Naive thymus-derived CD8-positive, alpha-beta T cell (primary cell): ENCODE measurements at regions not wholly inside any gene's neighbourhood (a gene's known extent, or its start where the extent isn't known, plus 50 kb on each side); places are given as distances from the start of the nearest gene placed in this dataset.
A peak's percentile ranks its signal among the peaks of the same experiment; 100 is the strongest.

Experiments used
- ATAC-seq, 2 donors: fragments of 150-1000 bp; cut with Tn5 transposase in 1 of 2; sonication (Bioruptor Pico), chemical (Tn5 transposase) in 1 of 2; 1 replicate in 1 of 2; 2 replicates in 1 of 2; pipeline ENCODE4 v1.10.0; 2021; ENCODE audit warnings: mild to moderate bottlenecking in 2 of 2, moderate library complexity in 2 of 2
- POLR2A ChIA-PET: fragments of 350-600 bp; sonication (Branson Sonifier 250); formaldehyde crosslinking; loops from one replicate; lab custom pipeline; 2021; ENCODE audit warnings: antibody characterized with exemption; lab: Charles Lee
- DNase-seq, 10 donors: peaks; one replicate each; pipeline versions ENCODE4 v3.0.0 to v3.0.0-alpha.2; 2020 to 2022
- H3K27ac Mint-ChIP-seq, 10 donors: one replicate each; pipeline ENCODE4 v1.8.0; 2020 to 2022; ENCODE audit warnings: mild to moderate bottlenecking in 10 of 10, mixed read lengths in 10 of 10, moderate library complexity in 4 of 10, inconsistent platforms in 1 of 10
- H3K27me3 Mint-ChIP-seq, 5 donors: one replicate each; pipeline ENCODE4 v1.8.0; 2021 to 2022; ENCODE audit warnings: mixed read lengths in 5 of 5
- H3K36me3 Mint-ChIP-seq, 3 donors: one replicate each; pipeline ENCODE4 v1.8.0; 2020 to 2022; ENCODE audit warnings: mixed read lengths in 3 of 3, mild to moderate bottlenecking in 2 of 3, inconsistent platforms in 1 of 3
- H3K4me1 Mint-ChIP-seq, 4 donors: one replicate each; pipeline ENCODE4 v1.8.0; 2021 to 2022; ENCODE audit warnings: mixed read lengths in 4 of 4
- H3K4me3 Mint-ChIP-seq, 10 donors: one replicate each; pipeline ENCODE4 v1.8.0; 2020 to 2022; ENCODE audit warnings: mild to moderate bottlenecking in 10 of 10, mixed read lengths in 10 of 10, moderate library complexity in 6 of 10, inconsistent platforms in 1 of 10
- H3K9me3 Mint-ChIP-seq, 9 donors: one replicate each; pipeline ENCODE4 v1.8.0; 2020 to 2022; ENCODE audit warnings: mixed read lengths in 9 of 9, mild to moderate bottlenecking in 3 of 9, inconsistent platforms in 1 of 9, moderate library complexity in 1 of 9

DNA sequence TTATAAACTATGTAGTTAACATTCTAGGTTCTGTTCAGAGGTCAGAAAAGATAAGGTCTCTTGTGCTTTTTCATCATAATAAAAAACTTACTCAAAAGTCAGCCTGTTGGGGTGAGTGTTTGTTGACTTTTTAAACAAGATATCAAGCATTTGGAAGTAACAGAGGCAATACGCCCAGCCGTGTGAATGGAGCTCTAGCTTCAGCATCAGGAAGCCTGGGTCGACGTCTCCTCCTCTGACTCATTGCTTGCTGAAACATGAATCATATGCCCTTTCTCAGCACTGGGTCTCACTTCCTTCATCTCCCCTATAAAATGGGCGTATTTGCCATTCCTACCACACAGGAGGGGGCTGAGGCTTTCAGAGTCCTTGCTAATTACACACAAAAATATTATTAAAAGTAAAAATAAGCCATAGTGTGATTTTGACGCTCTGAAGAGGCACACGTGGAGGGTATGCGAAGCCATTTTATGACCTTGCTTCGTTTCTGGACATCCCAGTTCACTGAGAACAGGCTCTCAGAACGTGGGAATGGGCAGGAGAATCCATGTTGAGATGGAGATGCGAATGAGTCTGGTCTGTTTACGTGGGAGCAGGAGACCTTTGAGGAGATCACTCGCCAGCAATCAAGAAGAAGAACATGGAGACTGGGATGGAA is 220.8 kb upstream of the TPRG1 start:
- Mint-ChIP-seq H3K27me3 (peaks cover 4 to 35% (median 11%) of the 10 kb centered on the region in 5 donors), H3K4me3 (no peak overlapping the region), H3K27ac (peak overlapping the region in 1 of 10 donors; percentile 38), H3K9me3 (no peaks in the 10 kb centered on the region), H3K4me1 (peaks cover 0 to 19% (median under 1%) of the 10 kb centered on the region in 4 donors), H3K36me3 (no peaks in the 10 kb centered on the region)
- no peak for ATAC-seq
- POLR2A ChIA-PET, result interaction anchor here (1.0 kb wide), 1 partner anchor 1211 kb away, joined by 3 read pairs; no protein-coding TSS in a partner anchor
- peak in 1 of 10 donors; percentile 8 for DNase-seq

DNA sequence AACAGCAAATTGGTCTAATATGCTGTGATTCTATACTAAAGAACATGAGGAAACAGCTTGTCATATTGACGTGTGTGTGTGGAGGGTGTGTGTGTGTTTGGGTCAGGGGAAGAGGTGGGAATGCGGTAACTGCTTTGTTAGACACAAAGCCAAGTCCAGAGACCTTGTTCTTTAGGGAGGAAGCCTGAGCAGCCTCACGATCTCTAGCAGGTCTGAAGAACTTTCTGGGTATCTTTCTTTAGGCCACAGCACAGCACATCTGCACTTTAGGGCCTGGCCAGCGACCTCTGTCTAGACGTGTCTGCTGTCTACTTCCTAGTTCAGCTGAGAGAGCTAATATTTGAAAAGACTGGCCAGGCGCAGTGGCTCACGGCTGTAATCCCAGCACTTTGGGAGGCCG is 220.0 kb upstream of the TPRG1 start:
- peaks cover 0 to 19% (median under 1%) of the 10 kb centered on the region in 4 donors for H3K4me1 Mint-ChIP-seq
- H3K9me3 Mint-ChIP-seq, result no peaks in the 10 kb centered on the region
- no peak overlapping the region for H3K27ac Mint-ChIP-seq
- peaks cover 4 to 27% (median 9%) of the 10 kb centered on the region in 5 donors for H3K27me3 Mint-ChIP-seq
- H3K36me3 Mint-ChIP-seq, result no peaks in the 10 kb centered on the region
- ATAC-seq (no peak), DNase-seq (no peak)
- H3K4me3 Mint-ChIP-seq, result no peak overlapping the region
- POLR2A ChIA-PET, result interaction anchor here (1.0 kb wide), 1 partner anchor 1212 kb away, joined by 3 read pairs; no protein-coding TSS in a partner anchor

DNA sequence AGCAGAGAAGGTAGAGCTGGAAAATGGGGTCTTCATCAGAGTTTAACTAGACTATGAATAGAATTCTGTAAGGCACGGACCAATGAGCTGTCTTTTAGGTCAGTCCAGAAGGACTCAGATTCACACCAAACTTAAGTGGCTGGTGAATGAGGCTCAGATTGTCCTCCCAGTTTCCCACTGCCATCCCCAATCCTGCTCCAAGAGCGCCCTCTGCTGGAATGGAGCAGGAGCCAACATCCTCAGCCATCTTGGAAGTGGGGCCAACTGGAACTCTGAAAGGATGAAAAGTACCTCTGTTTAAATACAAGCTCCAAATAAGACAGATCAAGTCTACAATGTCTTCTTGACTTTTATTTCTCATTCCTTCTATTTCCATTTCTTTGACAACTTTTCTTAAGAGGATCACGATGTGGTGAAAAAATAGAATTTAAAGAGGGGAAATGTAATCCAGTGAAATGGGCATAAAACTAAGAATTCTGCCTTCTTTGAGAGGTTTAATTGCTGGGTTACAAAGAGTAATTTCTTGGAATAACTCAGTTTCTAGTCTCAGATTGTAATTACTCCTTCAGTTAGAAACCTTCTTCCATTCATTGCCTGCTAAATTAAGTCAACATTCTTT is 217.1 kb upstream of the TPRG1 start:
- DNase-seq (peak; percentile 44 to 81 (median 68)), ATAC-seq (peak; percentile 67 to 76)
- Mint-ChIP-seq H3K9me3 (no peaks in the 10 kb centered on the region), H3K27ac (no peak overlapping the region), H3K4me3 (no peak overlapping the region), H3K4me1 (peaks cover 0 to 12% (median 2%) of the 10 kb centered on the region in 4 donors), H3K27me3 (peaks cover 0 to 2% (median 0%) of the 10 kb centered on the region in 5 donors), H3K36me3 (no peaks in the 10 kb centered on the region)
- POLR2A ChIA-PET, result interaction anchor here (0.6 to 1.9 kb wide), 3 partner anchors 1209 to 1234 kb away, joined by 3 to 12 read pairs (median 4); partner anchors contain the start of gene BCL6

DNA sequence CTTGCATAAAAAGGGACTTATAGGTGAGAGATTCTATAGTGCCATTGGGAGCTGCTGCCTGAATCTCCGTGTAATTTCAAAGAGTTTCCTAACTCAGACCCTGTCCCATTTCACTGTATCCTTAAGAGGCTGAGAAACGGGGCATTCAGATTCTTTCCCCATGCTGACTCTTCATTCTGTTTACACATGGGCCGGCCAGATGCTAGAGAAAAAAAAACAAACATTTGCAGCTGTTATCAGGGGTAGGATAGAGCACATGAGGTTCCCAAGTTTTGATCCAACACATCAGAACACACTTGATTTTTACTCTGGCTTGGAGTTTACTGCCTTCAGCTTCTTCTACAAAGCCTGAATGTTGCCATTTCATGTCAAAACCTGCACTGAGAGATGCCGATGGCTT is 215.9 kb upstream of the TPRG1 start:
- Mint-ChIP-seq H3K27me3 (no peaks in the 10 kb centered on the region), H3K4me3 (no peak overlapping the region), H3K4me1 (peaks cover 0 to 7% (median 2%) of the 10 kb centered on the region in 4 donors), H3K9me3 (no peaks in the 10 kb centered on the region), H3K27ac (no peak overlapping the region), H3K36me3 (no peaks in the 10 kb centered on the region)
- POLR2A ChIA-PET, result interaction anchor here (0.9 to 1.9 kb wide), 3 partner anchors 1210 to 1217 kb away, joined by 3 to 12 read pairs (median 4); partner anchors contain the start of gene BCL6
- DNase-seq (no peak), ATAC-seq (no peak)

DNA sequence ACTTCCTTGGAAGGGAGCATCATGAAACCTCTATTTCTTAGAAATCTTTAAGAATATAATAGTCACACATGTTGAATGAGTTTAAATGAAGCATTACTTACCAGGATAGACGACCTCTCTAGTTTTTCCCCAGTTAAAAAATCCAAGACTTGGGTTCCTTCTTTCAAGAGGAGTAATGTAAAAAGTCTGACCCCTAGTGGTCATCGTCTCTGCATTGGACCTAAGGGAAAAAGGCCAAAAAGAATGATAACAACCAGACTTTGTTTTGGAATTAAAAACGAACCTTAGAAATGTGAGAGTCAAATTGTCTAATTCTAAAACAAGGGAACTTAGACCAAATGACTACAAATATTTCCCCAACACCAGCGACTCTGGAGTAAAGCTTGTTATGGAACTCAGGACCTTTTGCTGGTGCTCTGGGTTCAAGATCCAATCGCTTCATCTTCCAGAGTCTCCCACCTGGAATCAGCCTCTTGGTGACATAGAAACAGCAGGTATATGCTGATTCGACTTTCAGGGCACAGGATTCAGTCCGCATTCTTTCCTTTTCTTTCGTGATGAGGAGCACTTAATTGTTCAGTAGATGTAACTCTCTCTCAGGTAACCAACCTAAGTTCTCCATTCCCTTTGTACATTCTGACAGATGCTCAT is 214.8 kb upstream of the TPRG1 start:
- Mint-ChIP-seq H3K9me3 (no peaks in the 10 kb centered on the region), H3K27ac (no peak overlapping the region), H3K4me3 (no peak overlapping the region), H3K36me3 (no peaks in the 10 kb centered on the region), H3K27me3 (peaks cover 0 to 4% (median 0%) of the 10 kb centered on the region in 5 donors), H3K4me1 (peaks cover 0 to 7% (median 3%) of the 10 kb centered on the region in 4 donors)
- peak in 4 of 10 donors; percentile 14 to 39 (median 35) for DNase-seq
- POLR2A ChIA-PET, result interaction anchor here (2.0 kb wide), 1 partner anchor 1217 kb away, joined by 8 read pairs; no protein-coding TSS in a partner anchor
- ATAC-seq, result no peak

DNA sequence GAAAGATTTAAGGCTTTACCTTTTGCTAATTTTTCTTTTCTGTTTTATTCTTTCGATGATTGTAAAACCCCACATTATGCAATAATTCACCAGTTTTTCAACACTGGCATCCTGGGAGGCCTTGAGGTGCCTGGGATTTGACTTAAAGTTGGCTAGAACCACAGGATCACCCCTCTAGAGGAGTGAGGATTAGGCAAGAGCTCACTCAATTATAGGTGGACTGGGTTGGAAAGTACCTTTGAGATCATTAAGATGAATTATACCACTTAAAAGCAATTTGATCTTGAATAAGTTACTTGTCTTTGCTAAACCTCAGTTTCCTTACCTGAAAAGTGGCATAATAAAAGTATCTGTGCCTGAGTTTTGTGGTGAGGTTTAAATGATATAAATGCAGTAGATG is 212.8 kb upstream of the TPRG1 start:
- H3K27ac Mint-ChIP-seq, result peak overlapping the region in 2 of 10 donors; percentile 13 to 35
- ATAC-seq (peak in 1 of 2 donors; percentile 27), DNase-seq (no peak)
- H3K27me3 Mint-ChIP-seq, result peaks cover 0 to 4% (median 0%) of the 10 kb centered on the region in 5 donors
- no peaks in the 10 kb centered on the region for H3K9me3 Mint-ChIP-seq
- no peak overlapping the region for H3K4me3 Mint-ChIP-seq
- POLR2A ChIA-PET, result interaction anchor here (0.6 kb wide), 1 partner anchor 809 kb away, joined by 4 read pairs; no protein-coding TSS in a partner anchor
- no peaks in the 10 kb centered on the region for H3K36me3 Mint-ChIP-seq
- peaks cover 0 to 11% (median 4%) of the 10 kb centered on the region in 4 donors for H3K4me1 Mint-ChIP-seq

DNA sequence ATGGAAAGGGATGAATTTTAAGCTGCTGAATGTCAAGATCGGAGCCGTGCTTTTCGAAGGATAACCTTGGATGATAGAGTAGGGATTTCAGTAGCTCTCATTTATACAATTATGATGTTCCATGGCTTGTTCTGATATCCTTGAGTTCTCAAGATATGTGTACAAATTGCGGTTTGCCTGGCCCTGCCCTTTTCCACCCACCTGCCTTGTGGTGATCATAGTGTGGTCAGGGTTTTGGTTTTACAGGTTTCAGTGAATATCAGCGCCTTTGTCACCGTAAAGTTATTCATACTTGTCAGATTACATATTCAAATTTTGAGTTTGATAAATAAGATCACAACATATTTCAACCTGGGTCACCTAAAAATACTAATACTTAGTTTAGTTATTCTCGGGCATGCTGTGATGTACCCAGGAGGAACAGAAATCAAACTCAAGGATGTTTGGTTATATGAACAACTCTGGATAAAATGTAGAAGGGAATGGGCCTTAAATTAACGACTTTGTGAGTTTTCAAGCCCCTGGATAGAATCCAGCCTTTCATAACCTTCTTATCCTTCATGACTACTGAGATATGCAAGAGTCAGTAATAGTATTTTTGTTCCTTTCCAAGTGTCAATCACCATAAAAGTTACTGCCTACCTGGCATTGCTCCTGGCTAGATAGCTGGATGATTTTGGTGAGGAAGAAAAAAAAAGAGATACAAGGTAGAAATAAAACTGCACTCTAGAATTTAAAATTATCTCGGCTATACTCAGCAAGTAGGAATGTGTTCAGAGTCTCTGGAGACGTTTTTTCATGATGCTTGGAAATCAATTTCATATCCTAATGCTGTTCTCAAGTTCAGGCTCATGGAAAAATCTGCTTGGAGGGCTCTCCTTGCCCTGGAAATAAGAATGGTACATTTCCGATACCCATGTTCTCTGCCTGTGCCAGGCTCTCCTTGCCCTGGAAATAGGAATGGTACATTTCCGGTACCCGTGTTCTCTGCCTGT is 209.2 kb upstream of the TPRG1 start:
- Mint-ChIP-seq H3K4me3 (no peak overlapping the region), H3K27me3 (peaks cover 0 to 11% (median 3%) of the 10 kb centered on the region in 5 donors), H3K27ac (no peak overlapping the region), H3K9me3 (no peaks in the 10 kb centered on the region), H3K4me1 (peaks cover 0 to 11% (median 4%) of the 10 kb centered on the region in 4 donors), H3K36me3 (no peaks in the 10 kb centered on the region)
- DNase-seq (no peak), ATAC-seq (no peak)
- POLR2A ChIA-PET, result no interaction called here

DNA sequence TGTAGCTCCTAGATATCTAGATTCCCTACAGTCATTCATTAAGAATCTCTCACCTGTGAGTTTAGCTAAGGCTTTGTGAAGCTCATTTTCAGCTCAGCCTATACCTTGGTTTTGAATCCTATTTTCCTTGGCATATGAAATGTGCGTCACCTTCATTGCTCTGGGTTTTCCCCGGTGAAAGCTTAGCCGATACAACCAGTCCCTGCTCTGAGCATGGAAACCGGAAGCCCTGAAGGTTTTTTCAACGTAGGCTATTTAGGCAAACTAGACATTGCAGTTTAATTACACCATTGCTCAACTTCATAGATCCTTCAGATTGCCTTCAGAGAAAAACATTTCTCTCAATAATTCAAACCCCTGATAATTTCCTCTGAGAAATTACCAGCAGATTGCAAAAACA is 206.8 kb upstream of the TPRG1 start:
- POLR2A ChIA-PET, result no interaction called here
- Mint-ChIP-seq H3K27me3 (peaks cover under 1 to 11% (median 3%) of the 10 kb centered on the region in 5 donors), H3K36me3 (peaks cover 0 to under 1% (median 0%) of the 10 kb centered on the region in 3 donors), H3K9me3 (no peaks in the 10 kb centered on the region), H3K27ac (no peak overlapping the region), H3K4me1 (peaks cover 0 to 7% (median 3%) of the 10 kb centered on the region in 4 donors), H3K4me3 (no peak overlapping the region)
- DNase-seq (no peak), ATAC-seq (no peak)

DNA sequence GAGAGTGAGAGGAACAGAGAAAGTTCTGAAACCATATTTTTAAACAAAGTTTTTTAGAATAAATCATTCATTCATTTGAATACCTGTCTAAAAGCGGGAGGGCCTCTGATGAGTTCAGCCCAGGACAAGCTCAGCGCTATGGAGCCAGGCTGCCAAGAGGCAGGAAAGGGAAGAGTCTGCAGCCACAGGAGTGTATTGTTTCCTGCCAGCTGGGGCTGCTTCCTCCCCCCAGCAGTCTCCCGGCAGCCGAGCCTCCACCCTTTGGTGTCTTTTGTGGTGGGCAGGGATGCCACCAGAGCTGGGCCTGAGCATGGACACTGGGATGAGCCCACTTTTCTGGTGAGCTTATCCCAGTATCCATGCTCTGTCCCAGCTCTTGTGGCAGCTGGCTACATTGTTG is 199.5 kb upstream of the TPRG1 start:
- peaks cover 0 to 3% (median 0%) of the 10 kb centered on the region in 3 donors for H3K36me3 Mint-ChIP-seq
- DNase-seq (no peak), ATAC-seq (no peak)
- peak overlapping the region in 1 of 10 donors; percentile 8 for H3K27ac Mint-ChIP-seq
- H3K4me1 Mint-ChIP-seq, result peaks cover 12 to 32% (median 24%) of the 10 kb centered on the region in 4 donors
- H3K4me3 Mint-ChIP-seq, result no peak overlapping the region
- H3K9me3 Mint-ChIP-seq, result peaks cover 0 to 3% (median 0%) of the 10 kb centered on the region in 9 donors
- peaks cover 2 to 10% (median 7%) of the 10 kb centered on the region in 5 donors for H3K27me3 Mint-ChIP-seq
- POLR2A ChIA-PET, result no interaction called here

DNA sequence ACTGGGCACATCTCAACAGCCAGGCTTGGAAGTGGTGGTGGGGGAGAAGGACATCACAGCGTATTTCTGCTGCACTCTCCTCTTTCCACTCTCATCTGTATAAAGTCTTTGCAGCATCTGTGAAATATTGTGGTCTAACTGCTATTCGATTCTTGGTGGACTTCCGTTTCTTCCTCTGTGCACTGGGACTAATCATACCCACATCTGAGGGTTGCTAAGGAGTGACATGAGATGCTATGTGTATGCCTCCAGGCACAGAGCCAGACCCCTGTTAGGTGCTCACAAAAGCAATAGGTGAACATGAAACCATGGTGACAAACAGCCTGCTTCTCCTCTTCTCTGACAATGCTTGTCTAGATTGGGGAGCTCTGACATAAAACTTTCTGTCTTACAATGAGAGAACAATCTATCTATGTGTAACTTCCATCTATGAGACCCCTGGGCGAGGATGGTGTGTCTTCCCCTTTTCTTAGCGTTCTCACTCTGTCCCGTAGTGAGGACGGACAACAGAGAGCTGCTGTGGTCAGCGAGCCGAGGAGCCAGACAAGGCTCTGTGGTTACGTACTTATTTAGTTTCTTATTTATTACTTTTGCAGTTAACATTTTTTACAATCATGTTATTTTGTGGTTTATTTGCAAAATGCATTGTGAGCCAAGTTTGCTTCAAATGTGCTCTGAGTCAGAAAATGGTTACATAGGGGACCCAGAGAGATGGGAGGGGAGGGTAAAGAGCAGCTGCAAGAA is 196.7 kb upstream of the TPRG1 start:
- H3K27ac Mint-ChIP-seq, result peak overlapping the region in 6 of 10 donors; percentile 3 to 77 (median 34)
- peak overlapping the region in 5 of 10 donors; percentile 4 to 50 (median 21) for H3K4me3 Mint-ChIP-seq
- peaks cover 12 to 32% (median 24%) of the 10 kb centered on the region in 4 donors for H3K4me1 Mint-ChIP-seq
- POLR2A ChIA-PET, result no interaction called here
- H3K27me3 Mint-ChIP-seq, result peaks cover 2 to 9% (median 7%) of the 10 kb centered on the region in 5 donors
- peak; percentile 88 to 90 for ATAC-seq
- peaks cover 0 to 2% (median 0%) of the 10 kb centered on the region in 3 donors for H3K36me3 Mint-ChIP-seq
- DNase-seq, result peak in 6 of 10 donors; percentile 6 to 35 (median 28)
- H3K9me3 Mint-ChIP-seq, result peaks cover 0 to 3% (median 0%) of the 10 kb centered on the region in 9 donors
